HG02763 (cell line): ENCODE measurements at regions not wholly inside any gene's neighbourhood (a gene's known extent, or its start where the extent isn't known, plus 50 kb on each side); places are given as distances from the start of the nearest gene placed in this dataset.

Experiments used
- ATAC-seq: cut with Tn5 transposase; IDR thresholded peaks from one replicate; pipeline ENCODE4 v1.9.1; 2021; ENCODE audit warnings: mild to moderate bottlenecking, moderate library complexity; ENCODE audit not compliant: unreplicated experiment

DNA sequence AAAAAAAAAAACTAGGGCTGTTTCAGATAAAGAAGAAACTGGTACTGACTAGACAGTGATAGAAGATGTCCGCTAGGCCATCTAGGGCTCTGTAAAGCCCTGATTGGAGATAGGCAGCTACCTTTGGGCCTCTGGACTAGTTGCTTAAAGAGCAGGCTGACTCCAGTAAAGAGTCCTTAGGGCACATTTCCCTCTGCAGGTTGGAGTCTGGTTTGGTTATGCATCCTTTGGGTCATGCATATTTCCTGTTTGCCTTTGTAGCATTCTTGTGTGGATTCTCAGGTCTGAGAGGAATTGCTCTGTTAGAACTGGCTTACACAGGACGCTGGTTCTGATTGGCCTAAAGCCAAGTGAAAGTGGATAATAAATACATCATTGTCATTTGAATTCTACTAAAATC lies 165.5 kb upstream of the LRRN1 start:
- no peak for ATAC-seq

DNA sequence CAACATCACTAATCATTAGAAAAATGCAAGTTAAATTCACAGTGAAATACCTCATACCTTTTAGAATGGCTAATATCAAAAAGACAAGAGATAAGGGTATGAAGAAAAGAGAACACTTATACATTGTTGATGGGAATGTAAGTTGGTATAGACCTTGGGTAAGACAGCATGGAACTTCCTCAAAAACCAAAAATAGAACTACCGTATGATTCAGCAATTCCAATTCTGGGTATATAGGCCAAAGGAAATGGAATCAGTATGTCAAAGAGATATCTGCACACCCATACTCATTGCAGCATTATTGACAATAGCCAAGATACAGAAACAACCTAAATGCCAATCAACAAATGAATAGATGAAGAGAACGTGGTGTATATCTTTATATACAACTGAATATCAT lies 166.8 kb upstream of the LRRN1 start:
- no peak for ATAC-seq

DNA sequence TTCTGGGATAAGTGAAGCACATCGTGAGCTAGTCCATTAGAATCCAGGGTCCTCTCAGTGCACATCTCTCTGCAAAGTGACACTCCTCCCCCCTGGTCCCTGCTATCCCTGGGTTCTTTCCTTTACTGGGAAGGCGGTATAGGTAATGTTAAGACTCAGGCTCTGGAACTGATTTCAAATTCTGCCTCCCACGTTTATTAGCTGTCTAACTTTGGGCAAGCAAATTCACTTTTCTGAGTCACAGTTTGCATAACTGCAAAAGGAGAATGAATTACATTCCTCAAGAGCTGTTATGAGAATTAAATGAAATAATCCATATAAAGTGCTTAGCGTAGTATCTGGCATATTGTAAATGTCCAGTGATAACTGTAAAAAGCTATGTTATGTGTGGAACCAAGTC lies 168.1 kb upstream of the LRRN1 start:
- no peak for ATAC-seq

DNA sequence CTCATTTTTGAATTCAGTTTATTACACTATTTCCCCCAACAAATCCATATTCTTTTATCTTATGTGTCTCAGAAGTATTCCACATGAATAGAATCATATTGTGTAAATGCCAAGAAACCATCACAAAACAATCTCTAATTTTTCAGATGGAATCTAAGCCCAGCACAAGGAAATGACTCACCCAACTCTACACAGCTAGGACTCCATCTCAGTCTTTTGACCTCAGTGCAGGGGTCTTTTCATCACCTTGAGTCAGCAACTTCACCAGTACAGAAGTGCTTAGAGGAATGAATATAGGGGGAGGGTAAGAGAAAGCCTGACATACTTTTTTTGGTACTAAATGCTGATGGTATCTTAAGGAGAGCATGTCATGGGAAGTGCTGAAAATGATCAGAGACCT lies 169.3 kb upstream of the LRRN1 start:
- ATAC-seq, result no peak

DNA sequence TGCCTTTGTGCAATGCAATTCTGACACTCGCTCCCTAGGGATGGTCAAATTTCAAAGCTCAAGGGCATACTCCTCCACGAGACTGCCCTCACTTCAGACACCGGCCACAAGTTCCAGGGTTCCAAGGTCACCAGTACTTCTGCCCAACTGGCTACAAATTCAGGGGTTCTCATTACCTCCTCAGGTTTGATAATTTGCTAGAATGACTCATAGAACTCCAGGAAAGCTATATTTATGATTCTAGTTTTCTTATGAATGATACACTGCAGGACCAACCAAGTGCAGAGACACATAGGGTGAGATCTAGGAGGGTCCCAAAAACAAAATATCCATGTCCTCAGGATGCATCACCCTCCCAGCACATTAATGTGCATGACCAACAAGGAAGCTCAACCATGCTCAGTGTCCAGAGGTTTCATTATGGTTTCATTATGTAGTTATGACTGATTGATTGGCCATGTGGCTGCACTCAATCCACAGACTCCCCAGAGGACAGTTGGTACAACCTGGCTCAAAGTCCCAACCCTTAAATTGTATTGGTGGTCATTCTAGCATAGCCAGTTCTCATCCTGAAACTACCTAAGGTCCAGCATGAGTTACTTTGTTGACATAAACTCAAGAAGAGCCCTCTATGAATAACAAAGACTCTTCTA lies 170.4 kb upstream of the LRRN1 start:
- ATAC-seq, result peak; percentile 78

DNA sequence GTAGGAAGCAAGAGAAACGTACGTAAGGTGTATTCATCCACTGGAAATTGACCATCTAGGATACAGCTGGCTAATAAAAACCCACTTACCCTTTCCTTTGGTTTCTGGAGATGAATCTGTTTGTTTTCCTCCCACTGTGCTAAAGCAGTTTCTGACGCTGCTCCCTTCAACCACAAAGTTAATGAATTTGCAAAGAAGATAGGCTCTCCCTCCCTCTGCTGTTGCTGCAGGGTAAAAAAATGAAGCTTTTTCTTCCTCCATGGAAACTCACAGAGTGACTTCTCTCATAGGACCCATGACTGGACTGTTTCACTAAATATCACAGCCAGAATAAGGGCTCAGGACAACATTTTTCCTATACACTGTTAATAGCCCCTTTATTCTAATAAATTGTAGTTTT lies 172.1 kb upstream of the LRRN1 start:
- no peak for ATAC-seq

DNA sequence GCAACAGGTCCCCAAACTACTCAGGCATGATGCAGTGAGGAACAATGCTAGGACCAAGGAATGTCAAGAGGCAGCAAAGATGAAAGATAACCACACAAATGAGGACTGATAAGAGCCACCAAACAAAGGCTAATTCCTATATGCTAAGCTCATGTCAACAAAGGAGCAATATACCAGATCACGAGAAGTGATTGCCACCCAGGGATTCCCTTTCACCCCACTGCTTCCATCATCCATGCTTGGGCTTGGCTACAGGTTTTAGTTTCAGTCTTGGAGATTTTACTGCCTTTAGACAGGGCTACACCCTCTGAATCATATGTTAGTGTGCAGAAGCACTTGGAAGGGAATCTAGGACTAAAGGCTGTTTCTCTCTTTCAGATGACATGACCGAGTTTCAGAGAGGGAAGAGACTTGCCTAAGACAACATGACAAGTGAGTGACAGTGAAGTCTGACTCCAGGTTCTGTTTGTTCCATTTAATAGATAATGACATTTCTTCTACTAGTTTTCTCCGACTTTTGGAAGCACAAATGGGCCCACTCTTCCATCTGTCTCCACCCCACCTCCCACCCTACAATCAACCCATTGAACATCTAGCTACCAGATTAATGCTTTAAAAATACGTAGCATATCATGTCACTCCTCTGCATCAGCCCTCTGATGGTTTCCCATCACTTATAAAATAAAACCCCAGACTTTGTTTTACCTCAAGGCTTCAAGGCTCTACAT lies 173.5 kb upstream of the LRRN1 start:
- ATAC-seq, result no peak

DNA sequence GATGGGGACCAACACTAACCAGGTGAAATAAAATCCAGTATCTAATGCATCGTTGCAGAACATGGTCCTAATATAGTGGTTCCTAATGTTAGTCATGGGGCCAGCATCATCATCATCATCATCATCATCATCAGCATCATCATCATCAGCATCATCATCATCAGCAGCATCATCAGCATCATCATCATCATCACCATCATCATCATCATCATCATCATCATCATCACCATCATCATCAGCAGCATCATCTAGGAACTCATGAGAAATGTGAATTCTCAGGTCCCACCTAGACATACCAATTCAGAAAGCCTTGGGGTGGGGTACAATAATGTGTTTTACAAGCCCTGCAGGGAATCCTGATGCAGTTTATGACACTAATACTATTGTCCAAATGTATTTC lies 179.4 kb upstream of the LRRN1 start:
- no peak for ATAC-seq

DNA sequence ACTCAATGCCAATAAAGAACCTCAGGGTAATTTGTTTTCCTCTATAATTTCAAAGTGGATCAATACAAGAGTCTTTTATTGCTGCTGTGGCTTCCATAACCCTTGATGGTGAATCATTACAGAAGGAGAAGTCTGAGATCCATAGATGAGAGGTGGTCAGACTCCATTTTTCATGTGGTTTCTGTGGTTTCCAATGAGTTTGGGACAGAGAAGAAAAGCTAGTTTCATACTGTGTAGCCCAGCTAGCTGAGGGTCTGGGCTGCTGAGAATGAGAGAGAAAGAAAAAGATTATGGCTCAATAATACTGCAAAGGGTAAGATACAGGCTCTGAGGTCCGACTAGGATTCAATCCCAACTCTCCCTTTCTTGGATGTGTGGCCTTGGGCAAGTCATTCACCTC lies 180.6 kb upstream of the LRRN1 start:
- ATAC-seq, result no peak

DNA sequence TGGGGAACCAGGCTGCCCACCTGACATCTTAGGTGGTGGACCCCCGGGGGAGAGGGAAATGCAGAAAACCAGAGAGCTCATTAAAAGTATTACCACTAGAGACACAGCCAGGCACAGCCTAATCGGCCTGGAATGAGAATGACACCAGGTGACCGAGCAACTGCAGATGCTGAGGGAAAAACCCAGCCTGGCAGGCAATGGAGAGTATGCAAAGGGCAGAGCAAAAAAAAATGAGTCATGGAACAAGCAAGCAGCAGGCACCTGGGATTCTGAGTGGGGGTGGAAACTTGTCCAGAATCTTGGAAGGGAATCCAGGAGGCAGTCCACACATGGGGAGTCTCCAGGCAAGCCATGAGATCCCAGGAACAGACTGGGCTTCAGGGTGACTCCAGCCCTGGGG lies 183.7 kb upstream of the LRRN1 start:
- no peak for ATAC-seq

DNA sequence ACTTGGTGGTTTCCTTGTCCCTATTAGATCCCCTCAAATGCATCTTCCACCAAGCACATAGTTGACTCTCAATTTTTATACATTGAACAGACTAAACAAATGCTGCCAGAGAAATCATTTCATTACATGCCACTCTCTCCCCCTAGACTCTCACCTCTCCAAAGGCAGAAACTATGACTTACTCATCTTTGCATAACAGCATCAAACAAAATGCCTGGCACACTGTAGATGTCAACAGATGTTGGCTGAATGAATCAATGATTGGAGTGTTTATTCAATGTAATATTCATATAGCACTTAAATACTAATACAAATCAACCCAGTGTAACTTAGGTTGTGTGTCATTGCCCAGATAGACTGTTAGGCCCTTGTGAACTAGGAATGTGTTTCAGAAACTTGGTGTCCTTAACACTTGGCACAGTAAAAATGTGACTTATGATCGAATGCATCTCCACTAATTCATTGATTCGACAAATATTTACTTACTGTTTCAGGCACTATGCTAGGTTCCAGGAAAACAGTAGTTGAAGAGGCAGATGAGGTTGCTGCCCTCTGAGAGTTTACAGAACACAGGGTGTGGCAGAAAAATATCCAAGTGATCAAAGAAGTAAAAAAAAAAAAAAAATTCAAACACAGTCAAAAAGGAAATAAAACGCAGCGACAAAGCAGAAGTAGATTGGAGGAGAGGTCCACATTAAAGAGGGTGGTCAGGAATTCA lies 188.5 kb upstream of the LRRN1 start:
- no peak for ATAC-seq

DNA sequence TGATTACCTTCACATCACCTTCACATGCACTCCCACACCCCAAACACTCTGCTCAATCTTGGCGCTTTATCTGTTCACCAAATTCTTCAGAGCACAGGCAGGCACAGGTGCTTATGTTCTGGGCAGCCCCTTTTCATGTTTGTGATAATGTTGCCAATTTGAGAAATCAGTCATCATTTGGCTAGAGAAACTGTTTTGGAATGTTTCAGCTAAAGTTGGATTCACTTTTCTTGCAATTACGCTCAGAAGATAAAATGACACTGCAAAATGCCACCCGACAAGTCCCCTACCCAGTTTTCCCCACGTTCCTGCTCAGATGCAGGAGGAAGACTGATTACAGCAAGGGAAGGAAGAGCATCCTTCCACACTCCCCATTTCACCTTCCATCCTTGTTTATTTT lies 192.9 kb upstream of the LRRN1 start:
- no peak for ATAC-seq

DNA sequence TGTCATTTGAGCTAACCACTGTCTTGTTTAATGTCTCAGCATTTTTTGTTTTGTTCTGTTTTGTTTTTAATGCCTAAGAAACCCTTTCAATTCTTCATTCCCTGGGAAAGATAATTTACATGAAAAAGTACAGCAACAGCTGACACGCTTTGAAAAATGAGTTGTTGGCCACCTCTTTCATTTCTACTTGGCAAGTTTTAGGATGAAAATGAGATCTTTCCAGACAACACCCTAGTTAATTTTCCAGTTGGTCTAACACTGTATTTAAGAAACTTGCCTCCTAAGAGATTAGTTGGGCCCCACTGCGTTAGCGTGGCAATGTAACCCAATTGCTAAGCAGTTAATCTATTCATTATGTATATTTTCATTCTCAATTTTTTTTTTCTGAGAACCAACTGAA lies 194.0 kb upstream of the LRRN1 start:
- ATAC-seq, result no peak

DNA sequence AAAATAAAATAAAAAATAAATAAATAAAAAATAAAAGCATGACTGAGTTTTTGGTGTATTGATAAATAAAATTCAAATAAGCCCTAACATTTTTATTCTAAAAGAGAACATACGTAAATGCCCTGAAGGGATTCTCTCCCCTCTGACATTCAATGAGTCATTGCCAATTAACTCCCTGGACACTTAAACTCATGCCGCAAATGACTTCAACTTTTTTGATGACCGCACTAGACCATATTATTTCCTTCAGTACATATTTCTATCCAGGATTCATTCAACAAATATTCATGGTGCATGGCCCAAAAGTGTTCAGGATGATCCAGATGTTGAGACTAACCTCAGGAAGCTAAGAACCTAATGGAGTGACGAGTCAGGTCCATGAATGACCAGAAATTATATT lies 195.9 kb upstream of the LRRN1 start:
- ATAC-seq, result no peak

DNA sequence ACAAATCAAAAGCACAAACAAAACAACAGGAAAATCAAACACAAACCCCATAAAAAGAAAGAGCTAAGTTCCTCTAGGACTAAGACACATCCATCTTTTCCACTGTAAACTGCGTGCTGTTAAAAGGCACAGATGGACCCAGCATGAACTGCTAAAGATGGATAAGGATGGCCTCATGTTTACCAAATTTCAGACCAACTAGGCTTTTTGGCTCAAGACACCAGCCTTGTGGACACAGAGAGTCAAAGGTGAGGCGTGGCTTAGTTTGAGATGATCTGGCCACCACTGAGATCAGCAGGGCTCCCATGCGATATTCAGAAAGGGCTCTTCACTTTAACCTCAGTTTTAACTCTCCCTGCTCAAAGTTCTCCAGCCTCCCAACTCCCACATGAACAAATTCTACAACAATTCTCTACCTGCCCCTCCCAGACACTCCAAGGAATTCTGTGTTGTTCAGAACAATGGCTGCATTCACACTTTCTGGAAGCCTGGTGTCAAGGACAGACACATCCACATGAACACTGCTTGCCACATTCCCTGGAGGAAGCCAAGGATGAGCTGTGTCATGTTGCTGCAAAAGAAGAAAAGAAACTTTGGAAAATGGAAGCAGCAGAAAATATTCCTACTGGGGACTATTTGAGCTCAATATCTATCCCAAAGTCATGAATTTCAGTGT lies 198.4 kb upstream of the LRRN1 start:
- no peak for ATAC-seq

DNA sequence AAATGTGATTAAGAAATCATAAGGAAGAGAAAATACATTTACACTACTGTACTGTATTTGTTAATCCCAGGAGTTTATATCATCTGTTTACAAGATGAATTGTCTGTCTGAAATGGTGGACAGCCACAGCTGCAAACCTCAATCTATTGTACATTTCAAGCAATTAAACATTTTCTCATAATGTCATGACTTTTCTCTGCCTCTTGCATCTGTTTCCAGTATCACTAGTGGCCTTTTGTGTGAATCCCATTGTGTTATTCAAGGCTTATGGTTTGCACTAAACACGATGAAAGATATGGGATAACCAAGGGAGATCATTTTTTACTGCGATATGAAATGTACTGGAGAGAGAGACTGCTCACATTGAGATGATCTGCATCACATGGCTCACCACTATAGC lies 200.2 kb upstream of the LRRN1 start:
- no peak for ATAC-seq

DNA sequence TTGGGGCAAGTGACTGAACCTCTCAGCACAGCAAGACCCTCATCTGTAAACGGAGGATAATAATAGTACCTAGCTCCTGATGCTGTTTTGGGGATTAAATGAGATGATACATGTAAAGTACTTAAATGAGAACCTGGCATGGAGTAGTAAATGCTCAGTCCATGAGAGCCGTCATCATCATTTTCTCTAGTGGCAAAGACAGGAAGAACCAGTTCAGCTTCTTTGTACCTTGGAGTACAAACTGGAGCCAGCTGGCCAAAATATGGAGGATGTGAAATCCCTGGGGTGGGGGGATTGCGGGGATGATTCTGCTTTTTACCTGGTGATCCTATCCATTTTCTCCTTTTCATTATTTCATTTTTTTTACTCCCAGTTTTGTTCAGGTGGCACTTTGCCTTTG lies 204.2 kb upstream of the LRRN1 start:
- ATAC-seq, result no peak

DNA sequence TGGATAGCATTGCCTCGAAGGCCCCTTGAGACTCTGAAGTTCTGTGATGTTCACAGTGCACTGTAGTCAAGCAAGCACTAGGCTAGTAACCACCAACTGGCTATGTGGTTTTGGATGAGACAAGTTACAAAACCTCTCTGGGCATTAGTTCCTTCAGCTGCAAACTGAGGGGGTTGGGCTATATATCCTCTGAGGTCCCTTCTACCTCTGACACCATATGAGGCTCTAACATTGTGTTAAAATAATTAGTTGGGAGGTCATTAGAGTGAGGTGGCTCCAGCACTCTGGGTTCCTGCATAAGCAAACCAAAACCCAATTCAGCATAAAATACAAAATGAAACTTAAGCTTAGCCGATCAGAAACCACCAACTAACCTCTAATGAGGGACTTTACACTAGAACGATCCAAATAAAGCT lies 209.5 kb upstream of the LRRN1 start:
- peak; percentile 75 for ATAC-seq

DNA sequence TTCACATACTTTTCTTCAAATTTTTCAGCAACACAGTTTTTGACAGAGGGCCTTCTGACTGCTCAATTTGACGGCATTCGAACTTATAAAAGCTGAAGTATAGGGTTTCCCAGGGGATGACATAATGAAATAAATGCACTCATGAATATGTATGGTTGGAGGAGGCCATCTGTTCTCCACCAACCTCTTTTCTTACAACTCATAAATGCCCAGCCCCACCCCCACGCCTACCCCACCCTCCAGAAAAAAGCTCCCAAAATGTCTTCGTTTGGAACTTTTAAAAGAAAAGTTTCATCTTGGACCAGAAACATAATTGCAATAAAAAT lies 211.6 kb upstream of the LRRN1 start:
- ATAC-seq, result no peak

DNA sequence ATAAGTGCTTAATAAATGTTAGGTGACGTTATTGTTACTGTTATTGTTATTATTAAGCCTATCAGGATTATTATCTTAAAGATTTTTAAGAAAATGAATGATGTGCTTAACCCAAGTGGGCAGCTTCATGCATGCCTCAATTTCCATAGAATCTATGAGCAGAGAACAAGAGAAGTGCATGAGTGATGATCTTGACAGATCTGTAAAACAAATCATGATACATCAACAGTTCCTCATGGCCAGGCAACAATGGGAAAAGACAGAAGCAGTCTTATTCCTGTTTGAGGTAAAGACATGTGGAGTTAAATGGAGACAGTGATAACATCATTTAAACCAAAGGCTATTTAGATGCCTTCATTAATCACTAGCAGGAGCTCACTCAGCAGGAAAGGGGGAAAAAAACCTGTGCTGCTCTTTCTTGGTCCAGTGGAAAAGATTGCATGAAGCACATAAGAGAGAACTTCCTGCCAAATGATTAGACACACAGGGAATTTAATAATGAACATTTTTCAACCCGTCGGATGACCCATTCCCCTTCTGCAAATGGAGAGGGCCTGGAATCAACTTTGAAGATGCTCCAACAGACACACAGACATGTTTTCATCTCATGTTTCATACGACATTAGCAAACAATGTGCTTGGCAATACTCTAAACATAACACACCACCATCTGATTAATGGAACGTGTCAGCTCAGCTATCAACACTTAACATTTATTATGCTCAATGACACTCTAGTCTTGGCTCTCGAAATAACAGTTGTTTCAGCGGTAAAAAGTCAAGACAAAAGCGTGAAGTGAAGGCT lies 212.2 kb upstream of the LRRN1 start:
- ATAC-seq, result no peak

DNA sequence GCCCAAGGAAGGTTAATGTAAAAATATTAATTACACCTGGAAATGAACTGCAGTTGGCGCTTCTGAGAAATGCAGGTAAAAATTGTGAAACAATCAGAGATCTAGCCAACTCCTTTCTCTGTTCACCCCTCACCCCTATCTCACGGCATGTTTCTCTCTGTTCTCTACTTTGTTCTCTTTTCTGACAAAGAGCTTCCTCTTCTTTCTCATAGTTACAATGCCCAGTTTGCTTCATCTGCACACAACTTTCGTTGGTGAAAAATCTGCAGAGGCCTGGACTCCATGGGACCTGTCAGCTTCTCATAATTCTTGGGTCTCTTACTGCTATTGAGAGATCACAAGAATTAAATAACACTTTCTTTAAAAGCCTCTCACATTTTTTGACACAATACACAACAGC lies 212.9 kb upstream of the LRRN1 start:
- ATAC-seq, result no peak
